Loucy (cell line): ENCODE measurements at regions not wholly inside any gene's neighbourhood (a gene's known extent, or its start where the extent isn't known, plus 50 kb on each side); places are given as distances from the start of the nearest gene placed in this dataset.

Experiments
- EZH2phosphoT487 ChIP-seq: fragments of 200-600 bp; IDR thresholded peaks from 2 replicates; pipeline ENCODE4 v1.6.1; 2018; ENCODE audit warnings: antibody characterized with exemption, mild to moderate bottlenecking, moderate library complexity, borderline replicate concordance
- TF ChIP-seq, protein P1 (sequence below): fragments of 200-600 bp; sonication (generic); conservative IDR thresholded peaks from 2 replicates; pipeline ENCODE4 v1.5.1; 2014; ENCODE audit warnings: mild to moderate bottlenecking, antibody characterized with exemption, low read length

DNA sequence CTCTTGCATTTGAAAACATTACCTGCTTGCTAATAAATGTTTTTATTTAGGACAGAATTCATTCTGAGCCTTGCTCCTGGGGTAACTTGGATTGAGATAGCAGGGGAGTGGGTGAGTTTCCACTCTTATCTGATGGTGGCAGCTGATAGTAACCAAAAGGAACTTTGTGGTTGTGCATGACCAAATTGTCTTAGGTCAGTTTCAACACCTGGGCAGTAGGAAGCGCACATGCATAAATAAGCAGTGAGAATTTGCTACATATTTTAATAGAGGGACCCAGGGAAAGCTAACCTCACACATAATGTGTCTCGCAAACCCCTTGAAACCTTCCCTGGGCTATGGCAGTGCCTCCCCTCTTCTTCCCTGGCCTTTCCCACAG is 65.4 kb upstream of the XCR1 start:
- TF ChIP-seq, protein P1, sequence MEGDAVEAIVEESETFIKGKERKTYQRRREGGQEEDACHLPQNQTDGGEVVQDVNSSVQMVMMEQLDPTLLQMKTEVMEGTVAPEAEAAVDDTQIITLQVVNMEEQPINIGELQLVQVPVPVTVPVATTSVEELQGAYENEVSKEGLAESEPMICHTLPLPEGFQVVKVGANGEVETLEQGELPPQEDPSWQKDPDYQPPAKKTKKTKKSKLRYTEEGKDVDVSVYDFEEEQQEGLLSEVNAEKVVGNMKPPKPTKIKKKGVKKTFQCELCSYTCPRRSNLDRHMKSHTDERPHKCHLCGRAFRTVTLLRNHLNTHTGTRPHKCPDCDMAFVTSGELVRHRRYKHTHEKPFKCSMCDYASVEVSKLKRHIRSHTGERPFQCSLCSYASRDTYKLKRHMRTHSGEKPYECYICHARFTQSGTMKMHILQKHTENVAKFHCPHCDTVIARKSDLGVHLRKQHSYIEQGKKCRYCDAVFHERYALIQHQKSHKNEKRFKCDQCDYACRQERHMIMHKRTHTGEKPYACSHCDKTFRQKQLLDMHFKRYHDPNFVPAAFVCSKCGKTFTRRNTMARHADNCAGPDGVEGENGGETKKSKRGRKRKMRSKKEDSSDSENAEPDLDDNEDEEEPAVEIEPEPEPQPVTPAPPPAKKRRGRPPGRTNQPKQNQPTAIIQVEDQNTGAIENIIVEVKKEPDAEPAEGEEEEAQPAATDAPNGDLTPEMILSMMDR = no peak; the same call in 1 of the 2 replicates
- no peak for TF ChIP-seq EZH2phosphoT487
